HepG2 (cell line): ENCODE measurements at regions not wholly inside any gene's neighbourhood (a gene's known extent, or its start where the extent isn't known, plus 50 kb on each side); places are given as distances from the start of the nearest gene placed in this dataset.

Source experiments
- ATF7 ChIP-seq, 2 experiments: fragments of 450-650 bp in 1 of 2; sonication (generic) in 1 of 2; formaldehyde crosslinking in 1 of 2; IDR thresholded peaks; 2 replicates each; pipeline versions ENCODE4 v1.4.0 to v1.6.1; 2016 to 2020; ENCODE audit warnings: antibody characterized with exemption in 1 of 2, mild to moderate bottlenecking in 1 of 2, missing genetic modification reagents in 1 of 2
- ATRX ChIP-seq: sonication (generic); formaldehyde crosslinking; IDR thresholded peaks from 2 replicates; pipeline ENCODE4 v1.4.0; 2020; ENCODE audit warnings: missing genetic modification reagents, borderline replicate concordance
- CBX1 ChIP-seq: IDR thresholded peaks from one replicate; pipeline ENCODE4 v1.6.1; 2016; ENCODE audit warnings: antibody characterized with exemption, low read depth
- CREM ChIP-seq, 2 experiments: sonication (generic) in 1 of 2; formaldehyde crosslinking in 1 of 2; IDR thresholded peaks; 2 replicates each; pipeline versions ENCODE4 v1.4.0 to v1.6.1; 2016 to 2020; ENCODE audit warnings: antibody characterized with exemption in 1 of 2, mild to moderate bottlenecking in 1 of 2, missing genetic modification reagents in 1 of 2
- ETS1 ChIP-seq: sonication (generic); formaldehyde crosslinking; IDR thresholded peaks from 2 replicates; pipeline ENCODE4 v1.4.0; 2020; ENCODE audit warnings: missing genetic modification reagents
- FOXK2 ChIP-seq: fragments of 450-650 bp; IDR thresholded peaks from 2 replicates; pipeline ENCODE4 v1.6.1; 2016
- HDAC1 ChIP-seq: sonication (generic); formaldehyde crosslinking; IDR thresholded peaks from 2 replicates; pipeline ENCODE4 v1.5.1; 2020; ENCODE audit warnings: mild to moderate bottlenecking, missing genetic modification reagents
- HMG20A ChIP-seq: IDR thresholded peaks from 2 replicates; pipeline ENCODE4 v1.6.1; 2016; ENCODE audit warnings: borderline replicate concordance
- HNF1B ChIP-seq: sonication (generic); formaldehyde crosslinking; IDR thresholded peaks from 2 replicates; pipeline ENCODE4 v1.5.1; 2020; ENCODE audit warnings: mild to moderate bottlenecking, moderate library complexity, missing genetic modification reagents
- HNF4G ChIP-seq, 2 experiments: sonication (generic) in 1 of 2; formaldehyde crosslinking in 1 of 2; IDR thresholded peaks; 2 replicates each; pipeline versions ENCODE4 v1.4.0 to v1.6.1; 2011 to 2020; ENCODE audit warnings: borderline replicate concordance in 2 of 2, low read depth in 2 of 2, mild to moderate bottlenecking in 2 of 2, low read length in 1 of 2, missing genetic modification reagents in 1 of 2, moderate library complexity in 1 of 2
- KDM3A ChIP-seq: IDR thresholded peaks from 2 replicates; pipeline ENCODE4 v1.6.1; 2018; ENCODE audit warnings: low read depth, missing compliant biosample characterization
- MBD4 ChIP-seq: IDR thresholded peaks from 2 replicates; pipeline ENCODE4 v1.6.1; 2012; ENCODE audit warnings: low read length, inconsistent platforms, borderline replicate concordance
- MLX ChIP-seq: IDR thresholded peaks from 2 replicates; pipeline ENCODE4 v1.6.1; 2016
- SOX13 ChIP-seq, 3 experiments: fragments of 450-650 bp in 1 of 3; sonication (generic) in 1 of 3; formaldehyde crosslinking in 1 of 3; IDR thresholded peaks in 2 of 3; conservative IDR thresholded peaks in 1 of 3; 2 replicates each; pipeline versions ENCODE4 v1.5.0 to v1.6.1; 2016 to 2020; ENCODE audit warnings: antibody characterized with exemption in 1 of 3, mild to moderate bottlenecking in 1 of 3, missing compliant biosample characterization in 1 of 3, missing genetic modification reagents in 1 of 3, moderate library complexity in 1 of 3
- TCF7 ChIP-seq: sonication (generic); IDR thresholded peaks from 2 replicates; pipeline ENCODE4 v1.6.1; 2016; ENCODE audit warnings: antibody characterized with exemption, low read depth
- ZFP36 ChIP-seq: fragments of 150-350 bp; IDR thresholded peaks from 2 replicates; pipeline ENCODE4 v1.6.1; 2018; ENCODE audit warnings: borderline replicate concordance, low read length, low read depth; ENCODE audit not compliant: partially characterized antibody
- ZMYM2 ChIP-seq: sonication (generic); formaldehyde crosslinking; IDR thresholded peaks from 2 replicates; pipeline ENCODE4 v1.8.0; 2022; ENCODE audit warnings: mild to moderate bottlenecking, missing genetic modification reagents
- ZNF142 ChIP-seq: sonication (generic); formaldehyde crosslinking; IDR thresholded peaks from 2 replicates; pipeline ENCODE4 v1.4.0; 2020; ENCODE audit warnings: missing genetic modification reagents
- ZNF260 ChIP-seq: sonication (generic); formaldehyde crosslinking; IDR thresholded peaks from 2 replicates; pipeline ENCODE4 v1.4.0; 2020; ENCODE audit warnings: missing genetic modification reagents, low read depth, mild to moderate bottlenecking, borderline replicate concordance
- ZNF7 ChIP-seq: IDR thresholded peaks from 2 replicates; pipeline ENCODE4 v1.6.1; 2016; ENCODE audit warnings: missing biosample characterization, missing genetic modification reagents

GRCh38 chr12:93005928-93006392 is 76.9 kb upstream of the EEA1 start (continued):
- TF ChIP-seq SOX13 (IDR thresholded peaks at IDR 0.05) (peak; percentile 58; the same call in 1 of the 2 replicates), SOX13 (CRISPR knock-in tag; conservative IDR thresholded peaks at IDR 0.05 in 1 of 2, IDR thresholded peaks at IDR 0.05 in 1 of 2) (peak in 1 of 2 experiments; percentile 91; a peak in 2 of 4 replicates), ZNF142 (CRISPR knock-in tag) (0 out of 2 replicates have a peak, but pooled peaks have one; percentile 38), HMG20A (peak; percentile 49; the same call in 1 of the 2 replicates), ZNF260 (CRISPR knock-in tag) (no peak), HNF1B (CRISPR knock-in tag) (peak; percentile 59), CREM (IDR thresholded peaks at IDR 0.05) (peak; percentile 24; the same call in 1 of the 2 replicates), CREM (CRISPR knock-in tag; IDR thresholded peaks at IDR 0.05) (no peak), MBD4 (peak; percentile 46; the same call in 1 of the 2 replicates), ZFP36 (peak; percentile 96), KDM3A (CRISPR knock-in tag) (0 out of 2 replicates have a peak, but pooled peaks have one; percentile 37), ETS1 (CRISPR knock-in tag) (no peak), HNF4G (IDR thresholded peaks at IDR 0.05; ENCODE audit: borderline replicate concordance, low read depth, low read length) (peak; percentile 8; the same call in 1 of the 2 replicates), HNF4G (CRISPR knock-in tag; IDR thresholded peaks at IDR 0.05; ENCODE audit: borderline replicate concordance, low read depth) (no peak), ZNF7 (CRISPR knock-in tag) (no peak), CBX1 (peak; percentile 44), ZMYM2 (CRISPR knock-in tag) (0 out of 2 replicates have a peak, but pooled peaks have one; percentile 49), ATF7 (IDR thresholded peaks at IDR 0.05) (no peak), ATF7 (CRISPR knock-in tag; IDR thresholded peaks at IDR 0.05) (no peak; the same call in 1 of the 2 replicates), FOXK2 (0 out of 2 replicates have a peak, but pooled peaks have one; percentile 13), HDAC1 (peak; percentile 51), TCF7 (peak; percentile 75), MLX (peak; percentile 76; the same call in 1 of the 2 replicates), ATRX (CRISPR knock-in tag) (no peak)
